Activated CD4-positive, alpha-beta T cell treated with anti-CD3 and anti-CD28 coated beads, Interleukin-2, amount 50 U/mL, for 4 hours (primary cell): ENCODE measurements at regions not wholly inside any gene's neighbourhood (a gene's known extent, or its start where the extent isn't known, plus 50 kb on each side); places are given as distances from the start of the nearest gene placed in this dataset.

Experiments
- DNase-seq, 2 experiments: peaks; one replicate each; pipeline ENCODE4 v3.0.0-alpha.2; 2020

- DNase-seq: no peak
Measured at GRCh38 chr6:10030942-10031537, 383.8 kb downstream of the TFAP2A start.

- DNase-seq: no peak
Measured at GRCh38 chr6:10028222-10028621, 386.7 kb downstream of the TFAP2A start.

GRCh38 chr6:10019851-10020250 lies 395.0 kb downstream of the TFAP2A start:
- no peak for DNase-seq

GRCh38 chr6:10014557-10014956 lies 400.3 kb downstream of the TFAP2A start:
- DNase-seq: no peak

GRCh38 chr6:10000551-10000950 lies 414.3 kb downstream of the TFAP2A start:
- no peak for DNase-seq

- no peak for DNase-seq
Measured at GRCh38 chr6:9999796-10000195, 415.1 kb downstream of the TFAP2A start.

- DNase-seq: no peak
Measured at GRCh38 chr6:9986273-9986672, 428.6 kb downstream of the TFAP2A start.

- DNase-seq: no peak
Measured at GRCh38 chr6:9985481-9985880, 429.4 kb downstream of the TFAP2A start.

- DNase-seq: no peak
Measured at GRCh38 chr6:9984607-9985006, 430.3 kb downstream of the TFAP2A start.

- DNase-seq: no peak
Measured at GRCh38 chr6:9983168-9983567, 431.7 kb downstream of the TFAP2A start.

- DNase-seq: no peak
Measured at GRCh38 chr6:9982215-9982614, 432.7 kb downstream of the TFAP2A start.

- no peak for DNase-seq
Measured at GRCh38 chr6:9979996-9980395, 434.9 kb downstream of the TFAP2A start.

GRCh38 chr6:9978480-9978879 lies 436.4 kb downstream of the TFAP2A start:
- DNase-seq: no peak

GRCh38 chr6:9977411-9977810 lies 437.5 kb downstream of the TFAP2A start:
- no peak for DNase-seq

GRCh38 chr6:9961646-9962045 lies 453.2 kb downstream of the TFAP2A start:
- DNase-seq: no peak

GRCh38 chr6:9957215-9957759 lies 457.6 kb downstream of the TFAP2A start:
- DNase-seq: no peak

GRCh38 chr6:9948678-9949077 lies 466.2 kb downstream of the TFAP2A start:
- DNase-seq: no peak

GRCh38 chr6:9943986-9944385 lies 470.9 kb downstream of the TFAP2A start:
- no peak for DNase-seq

- DNase-seq: no peak
Measured at GRCh38 chr6:9943026-9943425, 471.8 kb downstream of the TFAP2A start.

GRCh38 chr6:9942131-9942530 lies 472.7 kb downstream of the TFAP2A start:
- no peak for DNase-seq

GRCh38 chr6:9938801-9939200 lies 476.1 kb downstream of the TFAP2A start:
- no peak for DNase-seq

- DNase-seq: no peak
Measured at GRCh38 chr6:9937031-9937763, 477.7 kb downstream of the TFAP2A start.

- DNase-seq: no peak
Measured at GRCh38 chr6:9936551-9936950, 478.3 kb downstream of the TFAP2A start.

GRCh38 chr6:9933677-9934076 lies 481.2 kb downstream of the TFAP2A start:
- no peak for DNase-seq

GRCh38 chr6:9927275-9927674 lies 487.6 kb downstream of the TFAP2A start:
- DNase-seq: no peak
